IMR-90 (cell line): ENCODE measurements at regions not wholly inside any gene's neighbourhood (a gene's known extent, or its start where the extent isn't known, plus 50 kb on each side); places are given as distances from the start of the nearest gene placed in this dataset.

Experiments
- ATAC-seq: fragments of 200-7000 bp; cut with Tn5 transposase; 2 replicates; pipeline ENCODE4 v1.9.1; 2020; ENCODE audit warnings: low read depth, mild to moderate bottlenecking, moderate library complexity
- BruUV-seq: library from RNA; stranded (reverse); fragments of 400-500 nt; replicated peaks from 2 replicates; lab custom pipeline; 2021; lab: Mats Ljungman, UMichigan
- CTCF ChIA-PET: fragments of 300-600 bp; formaldehyde crosslinking; extraction: SDS; loops from one replicate; lab custom pipeline; 2021; ENCODE audit warnings: antibody characterized with exemption; lab: Yijun Ruan, JAX
- POLR2A ChIA-PET: fragments of 300-600 bp; sonication (Branson Sonifier 250); formaldehyde crosslinking; loops from one replicate; lab custom pipeline; 2022; ENCODE audit warnings: antibody characterized with exemption; ENCODE audit not compliant: unreplicated experiment; lab: Charles Lee
- DNase-seq: peaks from one replicate; pipeline ENCODE4 v3.0.0; 2013
- H2AFZ ChIP-seq: replicated peaks from 2 replicates; pipeline ENCODE3; 2013; ENCODE audit warnings: low read length, mild to moderate bottlenecking; ENCODE audit not compliant: poor library complexity
- H2AK5ac ChIP-seq: 2 replicates; pipeline ENCODE4 v1.6.1; 2013; ENCODE audit warnings: low read depth, low read length, inconsistent platforms
- H2AK9ac ChIP-seq: replicated peaks from 2 replicates; pipeline ENCODE3; 2013; ENCODE audit warnings: mild to moderate bottlenecking, low read depth, low read length, moderate library complexity; ENCODE audit not compliant: poor library complexity
- H2BK120ac ChIP-seq: 2 replicates; pipeline ENCODE4 v1.6.1; 2013; ENCODE audit warnings: low read depth, low read length, inconsistent platforms
- H2BK15ac ChIP-seq: 3 replicates; pipeline ENCODE4 v1.6.1; 2013; ENCODE audit warnings: low read depth, low read length, inconsistent platforms
- H2BK20ac ChIP-seq: 2 replicates; pipeline ENCODE4 v1.6.1; 2013; ENCODE audit warnings: low read depth, mild to moderate bottlenecking, inconsistent platforms, low read length, moderate library complexity
- H2BK5ac ChIP-seq: 2 replicates; pipeline ENCODE4 v1.6.1; 2013; ENCODE audit warnings: mild to moderate bottlenecking, low read depth, low read length, inconsistent platforms; ENCODE audit not compliant: poor library complexity, severe bottlenecking
- H3K14ac ChIP-seq: replicated peaks from 2 replicates; pipeline ENCODE4 v1.6.1; 2013; ENCODE audit warnings: low read depth, low read length, inconsistent platforms
- H3K18ac ChIP-seq: 2 replicates; pipeline ENCODE4 v1.6.1; 2013; ENCODE audit warnings: low read depth, low read length, control low read depth
- H3K23ac ChIP-seq: 2 replicates; pipeline ENCODE4 v1.6.1; 2013; ENCODE audit warnings: low read depth, low read length, inconsistent platforms
- H3K27ac ChIP-seq: 2 replicates; pipeline ENCODE4 v1.5.1; 2013; ENCODE audit warnings: mild to moderate bottlenecking, control low read depth, low read length; ENCODE audit not compliant: insufficient read depth
- H3K27me3 ChIP-seq: 2 replicates; pipeline ENCODE4 v1.6.1; 2013; ENCODE audit warnings: low read length; ENCODE audit not compliant: control insufficient read depth, insufficient read depth
- H3K36me3 ChIP-seq: 2 replicates; pipeline ENCODE4 v1.6.1; 2013; ENCODE audit warnings: low read length, mixed read lengths; ENCODE audit not compliant: control insufficient read depth, insufficient read depth
- H3K4ac ChIP-seq: 2 replicates; pipeline ENCODE4 v1.6.1; 2013; ENCODE audit warnings: low read depth, low read length, inconsistent platforms
- H3K4me1 ChIP-seq: 2 replicates; pipeline ENCODE4 v1.6.1; 2013; ENCODE audit warnings: low read length, mixed read lengths; ENCODE audit not compliant: control insufficient read depth, insufficient read depth
- H3K4me2 ChIP-seq: 2 replicates; pipeline ENCODE4 v1.6.1; 2013; ENCODE audit warnings: low read depth, mild to moderate bottlenecking, control low read depth, low read length, moderate library complexity
- H3K4me3 ChIP-seq: 2 replicates; pipeline ENCODE4 v1.5.1; 2013; ENCODE audit warnings: low read depth, mild to moderate bottlenecking, control low read depth, low read length, moderate library complexity; ENCODE audit not compliant: insufficient read depth
- H3K56ac ChIP-seq: 2 replicates; pipeline ENCODE4 v1.6.1; 2013; ENCODE audit warnings: low read length, inconsistent platforms; ENCODE audit not compliant: insufficient read depth; ENCODE audit errors: extremely low read depth
- H3K79me1 ChIP-seq, 2 experiments: 2 replicates each; pipeline ENCODE4 v1.6.1; 2013; ENCODE audit warnings: low read length in 2 of 2, inconsistent platforms in 1 of 2, low read depth in 1 of 2
- H3K9ac ChIP-seq: 2 replicates; pipeline ENCODE4 v1.6.1; 2013; ENCODE audit warnings: low read depth, low read length, control low read depth
- H3K9me1 ChIP-seq: 2 replicates; pipeline ENCODE4 v1.6.1; 2013; ENCODE audit warnings: low read length, inconsistent platforms; ENCODE audit not compliant: insufficient read depth
- H3K9me3 ChIP-seq: 2 replicates; pipeline ENCODE4 v1.6.1; 2013; ENCODE audit warnings: low read length; ENCODE audit not compliant: control insufficient read depth, insufficient read depth
- H4K20me1 ChIP-seq: 2 replicates; pipeline ENCODE4 v1.6.1; 2013; ENCODE audit warnings: low read length, inconsistent platforms; ENCODE audit not compliant: insufficient read depth
- H4K5ac ChIP-seq: 2 replicates; pipeline ENCODE4 v1.6.1; 2013; ENCODE audit warnings: mild to moderate bottlenecking, low read depth, low read length, control low read depth
- H4K8ac ChIP-seq, 2 experiments: 2 replicates each; pipeline ENCODE4 v1.6.1; 2013; ENCODE audit warnings: low read depth in 2 of 2, low read length in 2 of 2, control low read depth in 1 of 2, inconsistent platforms in 1 of 2
- H4K91ac ChIP-seq: 2 replicates; pipeline ENCODE4 v1.6.1; 2013; ENCODE audit warnings: low read depth, low read length, inconsistent platforms; ENCODE audit not compliant: insufficient read depth
- BHLHE40 ChIP-seq: fragments of 150-350 bp; IDR thresholded peaks from 2 replicates; pipeline ENCODE4 v1.6.1; 2016; ENCODE audit warnings: mild to moderate bottlenecking, low read depth, low read length
- CEBPB ChIP-seq: IDR thresholded peaks from 2 replicates; pipeline ENCODE4 v1.6.1; 2012; ENCODE audit warnings: low read depth, low read length, improper control_type of control experiment
- CHD1 ChIP-seq: IDR thresholded peaks from 2 replicates; pipeline ENCODE4 v1.6.1; 2012; ENCODE audit warnings: low read depth, low read length, improper control_type of control experiment
- CTCF ChIP-seq: conservative IDR thresholded peaks from 2 replicates; pipeline ENCODE4 v1.5.1; 2012; ENCODE audit warnings: mild to moderate bottlenecking, low read depth, low read length, improper control_type of control experiment
- ELK1 ChIP-seq: fragments of 150-350 bp; IDR thresholded peaks from 2 replicates; pipeline ENCODE4 v1.6.1; 2016; ENCODE audit warnings: low read depth, mild to moderate bottlenecking, low read length, moderate library complexity, borderline replicate concordance
- FOS ChIP-seq: fragments of 150-350 bp; IDR thresholded peaks from 2 replicates; pipeline ENCODE4 v1.6.1; 2016; ENCODE audit warnings: low read depth, low read length
- MAFK ChIP-seq: IDR thresholded peaks from 2 replicates; pipeline ENCODE4 v1.6.1; 2012; ENCODE audit warnings: low read depth, low read length, improper control_type of control experiment
- MAZ ChIP-seq: IDR thresholded peaks from 2 replicates; pipeline ENCODE4 v1.6.1; 2012; ENCODE audit warnings: low read depth, mild to moderate bottlenecking, low read length, improper control_type of control experiment, moderate library complexity, borderline replicate concordance
- MXI1 ChIP-seq: IDR thresholded peaks from 2 replicates; pipeline ENCODE4 v1.6.1; 2012; ENCODE audit warnings: low read depth, mild to moderate bottlenecking, low read length, moderate library complexity, borderline replicate concordance
- NFE2L2 ChIP-seq: fragments of 150-350 bp; IDR thresholded peaks from 2 replicates; pipeline ENCODE4 v1.6.1; 2016; ENCODE audit warnings: low read depth, mild to moderate bottlenecking, low read length
- POLR2A ChIP-seq: IDR thresholded peaks from 2 replicates; pipeline ENCODE4 v1.6.1; 2012; ENCODE audit warnings: mild to moderate bottlenecking, low read depth, low read length
- RAD21 ChIP-seq: IDR thresholded peaks from 2 replicates; pipeline ENCODE4 v1.6.1; 2012; ENCODE audit warnings: low read length, improper control_type of control experiment
- RCOR1 ChIP-seq: IDR thresholded peaks from 2 replicates; pipeline ENCODE4 v1.6.1; 2012; ENCODE audit warnings: mild to moderate bottlenecking, low read length, improper control_type of control experiment; ENCODE audit not compliant: insufficient replicate concordance
- RFX5 ChIP-seq: IDR thresholded peaks from 2 replicates; pipeline ENCODE4 v1.8.0; 2012; ENCODE audit warnings: low read depth, mild to moderate bottlenecking, low read length, moderate library complexity
- SMC3 ChIP-seq: fragments of 150-350 bp; IDR thresholded peaks from 2 replicates; pipeline ENCODE4 v1.6.1; 2016; ENCODE audit warnings: low read depth, mild to moderate bottlenecking, antibody characterized with exemption, low read length, moderate library complexity
- USF2 ChIP-seq: fragments of 150-350 bp; IDR thresholded peaks from 2 replicates; pipeline ENCODE4 v1.6.1; 2017; ENCODE audit warnings: mild to moderate bottlenecking, antibody characterized with exemption, low read length, low read depth
- WGBS, 2 experiments: methylation state at CpG; one replicate each; pipeline versions ENCODE4 v1.1.5 to v1.1.7; 2013; ENCODE audit warnings: missing lambda C conversion rate in 2 of 2; ENCODE audit not compliant: insufficient read length in 1 of 2; ENCODE audit errors: extremely low coverage in 2 of 2; 5-methylcytosine and 5-hydroxymethylcytosine counted together
- dilution Hi-C: fragments of 300-500 bp; cut with HindIII; formaldehyde crosslinking; loops from one replicate; pipeline ENCODE4 v1.14.3; 2018; ENCODE audit warnings: low sequenced_read_pairs; ENCODE audit not compliant: unreplicated experiment
- in situ Hi-C: fragments of 300-500 bp; cut with MboI; formaldehyde crosslinking; loops from 3 replicates; pipeline ENCODE4 v1.14.3; 2019; ENCODE audit warnings: low sequenced_read_pairs, inconsistent platforms, mixed read lengths
- intact Hi-C: fragments of 100-400 bp; cut with micrococcal nuclease; formaldehyde crosslinking; loops from 2 replicates; pipeline ENCODE4 v1.10.0; 2022

GRCh38 chr13:69565334-69565733, 542.3 kb upstream of the ATXN8OS start:
- Histone ChIP-seq H3K23ac (no peak overlapping the region), H2AK5ac (no peak overlapping the region), H3K4ac (no peak overlapping the region), H3K14ac (no peak overlapping the region), H3K4me2 (no peak overlapping the region), H2BK20ac (no peak overlapping the region), H3K18ac (no peak overlapping the region), H2BK5ac (no peak overlapping the region), H3K9me1 (no peaks in the 10 kb centered on the region), H3K9me3 (peaks cover 6% of the 10 kb centered on the region; the same call in 1 of the 2 replicates), H3K27ac (no peak overlapping the region), H3K4me1 (no peaks in the 10 kb centered on the region), H2BK120ac (no peak overlapping the region), H4K8ac (no peak overlapping the region), H3K9ac (no peak overlapping the region), H3K56ac (no peak overlapping the region), H2AFZ (no peak overlapping the region), H2BK15ac (no peak overlapping the region), H4K20me1 (no peaks in the 10 kb centered on the region), H4K91ac (no peak overlapping the region), H3K27me3 (no peaks in the 10 kb centered on the region), H3K36me3 (no peaks in the 10 kb centered on the region), H3K4me3 (no peak overlapping the region), H3K79me1 (no peaks in the 10 kb centered on the region), H4K5ac (no peak overlapping the region), H2AK9ac (no peak overlapping the region)
- POLR2A ChIA-PET: no interaction called here
- no TSS peak for BruUV-seq
- intact Hi-C loops: no loop called here
- DNase-seq: no peak
- CTCF ChIA-PET: no interaction called here
- in situ Hi-C loops: no loop called here
- WGBS, 2 experiments: no CpG with 5 or more reads among the region's 4 CpGs
- dilution Hi-C loops: no loop called here
- ATAC-seq: no peak
- TF ChIP-seq CTCF: no peak
- TF ChIP-seq MAFK: no peak
- TF ChIP-seq NFE2L2: no peak
- TF ChIP-seq USF2: no peak
- no peak for TF ChIP-seq CHD1
- TF ChIP-seq MAZ: no peak
- no peak for TF ChIP-seq RAD21
- no peak for TF ChIP-seq ELK1
- no peak for TF ChIP-seq BHLHE40
- no peak for TF ChIP-seq SMC3
- TF ChIP-seq POLR2A: no peak
- no peak for TF ChIP-seq MXI1
- no peak for TF ChIP-seq RCOR1
- TF ChIP-seq CEBPB: no peak
- no peak for TF ChIP-seq RFX5
- no peak for TF ChIP-seq FOS
